Heart right ventricle (tissue), 16 donors: ENCODE measurements at regions not wholly inside any gene's neighbourhood (a gene's known extent, or its start where the extent isn't known, plus 50 kb on each side); places are given as distances from the start of the nearest gene placed in this dataset.

Source experiments
- ATAC-seq, 8 donors: fragments of 200-7000 bp; cut with Tn5 transposase; one replicate each; pipeline ENCODE4 v1.9.1; 2020; ENCODE audit warnings: mild to moderate bottlenecking in 8 of 8, moderate library complexity in 8 of 8, moderate number of reproducible peaks in 1 of 8
- DNase-seq, 2 donors: peaks; one replicate each; pipeline ENCODE4 v3.0.0-alpha.2; 2020
- H3K27ac ChIP-seq, 10 donors: fragments of 200-600 bp; sonication (generic) in 2 of 10; one replicate each; pipeline versions ENCODE4 v1.5.0 to v1.8.0; 2020 to 2022; ENCODE audit warnings: mild to moderate bottlenecking in 3 of 10
- H3K27me3 ChIP-seq, 7 donors: fragments of 200-600 bp; one replicate each; pipeline ENCODE4 v1.8.0; 2021 to 2022; ENCODE audit warnings: mild to moderate bottlenecking in 2 of 7
- H3K36me3 ChIP-seq, 9 donors: fragments of 200-600 bp; sonication (generic) in 1 of 9; one replicate each; pipeline versions ENCODE4 v1.5.0 to v1.8.0; 2020 to 2022; ENCODE audit warnings: mild to moderate bottlenecking in 2 of 9
- H3K4me1 ChIP-seq, 9 donors: fragments of 200-600 bp; sonication (generic) in 1 of 9; one replicate each; pipeline versions ENCODE4 v1.5.0 to v1.8.0; 2020 to 2022; ENCODE audit warnings: mild to moderate bottlenecking in 4 of 9
- H3K4me3 ChIP-seq, 10 donors: fragments of 200-600 bp; sonication (generic) in 2 of 10; one replicate each; pipeline versions ENCODE4 v1.5.0 to v1.8.0; 2020 to 2022; ENCODE audit warnings: mild to moderate bottlenecking in 7 of 10, moderate library complexity in 2 of 10
- H3K9me3 ChIP-seq, 11 donors: fragments of 200-600 bp in 10 of 11; sonication (generic) in 2 of 11; one replicate each; pipeline versions ENCODE4 v1.5.0 to v1.8.0; 2013 to 2022; ENCODE audit warnings: mild to moderate bottlenecking in 2 of 11, control low read depth in 1 of 11, moderate library complexity in 1 of 11
- WGBS, 2 donors: extraction: QIAGEN DNeasy Blood & Tissue Kit; methylation state at CpG; one replicate each; pipeline ENCODE4 v1.1.7; 2013; ENCODE audit warnings: inconsistent platforms in 1 of 2; 5-methylcytosine and 5-hydroxymethylcytosine counted together
- intact Hi-C, 10 donors: fragments of 100-400 bp; cut with DNase I; formaldehyde crosslinking; loops; one replicate each; pipeline versions ENCODE4 v1.11.1 to v1.14.2; 2022
- TF ChIP-seq, protein P1 (sequence below), 9 donors: fragments of 200-600 bp; sonication (generic) in 2 of 9; IDR thresholded peaks; one replicate each; pipeline versions ENCODE4 v1.5.0 to v1.8.0; 2021 to 2022; ENCODE audit warnings: antibody characterized with exemption in 9 of 9, mild to moderate bottlenecking in 5 of 9, moderate library complexity in 1 of 9
- donor health status: Arrhythmogenic right ventricular cardiomyopathy.
- donor health status: ischemic (EF 13 %, LVEDD 7.1; RV severe dilation, severe dysfunction).
- donor health status: healthy with polysubstance abuse.
- donor health status: DM: no; HTN: yes; CAD: no.
- donor health status: DM: no; HTN: no; CAD: no.
- donor health status: ischemic (EF 25% LVEDD 6.9; RV normal size, moderate dysfunction).
- donor health status: ischemic (EF 25% LVEDD 5.7; RV mildly dilated, moderate dysfunction).
- donor health status: healthy.
- donor health status: DM: yes; HTN: yes; CAD: no.
- donor health status: Ischemic cardiomyopathy.
- donor health status: ischemic (EF 35%, LVEDD 5.7; RV mildly dilated, moderate dysfunction).
- donor health status: nonischemic (EF 11% LVEDD 7.7; RV severe dilation, severe dysfunction).
- donor health status: DM: yes; HTN: yes; CAD: no.
- donor health status: PGD.
- donor health status: ischemic (EF 29% LVEDD 5.4; RV normal size, mild dysfunction).
- donor health status: nonischemic (EF 23%, LVEDD 6.1; RV moderate dilation, normal function).

DNA sequence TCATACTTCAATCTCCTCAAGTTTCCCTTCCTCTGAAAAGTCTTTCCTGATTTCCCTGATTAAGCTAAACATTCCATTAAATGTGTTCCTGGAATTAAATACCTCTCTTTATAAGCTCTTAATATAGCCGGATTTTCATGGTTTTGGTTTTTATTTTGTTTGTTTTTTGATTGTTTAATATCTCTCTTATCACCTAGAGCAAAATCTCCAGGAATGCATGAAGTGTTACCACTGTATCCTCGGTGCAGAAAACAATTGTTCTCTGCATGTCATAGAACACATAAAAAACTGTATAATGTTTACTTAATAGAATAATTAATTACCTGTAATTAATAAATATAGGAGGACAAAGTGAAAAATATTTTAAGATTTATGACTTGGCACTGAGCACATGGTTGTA is 86.2 kb downstream of the PCDH18 start:
- Histone ChIP-seq H3K27me3 (no peaks in the 10 kb centered on the region), H3K4me3 (no peak overlapping the region), H3K4me1 (no peaks in the 10 kb centered on the region), H3K36me3 (no peaks in the 10 kb centered on the region), H3K9me3 (no peaks in the 10 kb centered on the region), H3K27ac (no peak overlapping the region)
- ATAC-seq (no peak), DNase-seq (no peak)
- 30 to 64% methylated on average over 2 of the region's 2 CpGs for WGBS, 2 donors
- intact Hi-C loops: no loop called here
- TF ChIP-seq, protein P1, sequence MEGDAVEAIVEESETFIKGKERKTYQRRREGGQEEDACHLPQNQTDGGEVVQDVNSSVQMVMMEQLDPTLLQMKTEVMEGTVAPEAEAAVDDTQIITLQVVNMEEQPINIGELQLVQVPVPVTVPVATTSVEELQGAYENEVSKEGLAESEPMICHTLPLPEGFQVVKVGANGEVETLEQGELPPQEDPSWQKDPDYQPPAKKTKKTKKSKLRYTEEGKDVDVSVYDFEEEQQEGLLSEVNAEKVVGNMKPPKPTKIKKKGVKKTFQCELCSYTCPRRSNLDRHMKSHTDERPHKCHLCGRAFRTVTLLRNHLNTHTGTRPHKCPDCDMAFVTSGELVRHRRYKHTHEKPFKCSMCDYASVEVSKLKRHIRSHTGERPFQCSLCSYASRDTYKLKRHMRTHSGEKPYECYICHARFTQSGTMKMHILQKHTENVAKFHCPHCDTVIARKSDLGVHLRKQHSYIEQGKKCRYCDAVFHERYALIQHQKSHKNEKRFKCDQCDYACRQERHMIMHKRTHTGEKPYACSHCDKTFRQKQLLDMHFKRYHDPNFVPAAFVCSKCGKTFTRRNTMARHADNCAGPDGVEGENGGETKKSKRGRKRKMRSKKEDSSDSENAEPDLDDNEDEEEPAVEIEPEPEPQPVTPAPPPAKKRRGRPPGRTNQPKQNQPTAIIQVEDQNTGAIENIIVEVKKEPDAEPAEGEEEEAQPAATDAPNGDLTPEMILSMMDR (IDR thresholded peaks at IDR 0.05): no peak

DNA sequence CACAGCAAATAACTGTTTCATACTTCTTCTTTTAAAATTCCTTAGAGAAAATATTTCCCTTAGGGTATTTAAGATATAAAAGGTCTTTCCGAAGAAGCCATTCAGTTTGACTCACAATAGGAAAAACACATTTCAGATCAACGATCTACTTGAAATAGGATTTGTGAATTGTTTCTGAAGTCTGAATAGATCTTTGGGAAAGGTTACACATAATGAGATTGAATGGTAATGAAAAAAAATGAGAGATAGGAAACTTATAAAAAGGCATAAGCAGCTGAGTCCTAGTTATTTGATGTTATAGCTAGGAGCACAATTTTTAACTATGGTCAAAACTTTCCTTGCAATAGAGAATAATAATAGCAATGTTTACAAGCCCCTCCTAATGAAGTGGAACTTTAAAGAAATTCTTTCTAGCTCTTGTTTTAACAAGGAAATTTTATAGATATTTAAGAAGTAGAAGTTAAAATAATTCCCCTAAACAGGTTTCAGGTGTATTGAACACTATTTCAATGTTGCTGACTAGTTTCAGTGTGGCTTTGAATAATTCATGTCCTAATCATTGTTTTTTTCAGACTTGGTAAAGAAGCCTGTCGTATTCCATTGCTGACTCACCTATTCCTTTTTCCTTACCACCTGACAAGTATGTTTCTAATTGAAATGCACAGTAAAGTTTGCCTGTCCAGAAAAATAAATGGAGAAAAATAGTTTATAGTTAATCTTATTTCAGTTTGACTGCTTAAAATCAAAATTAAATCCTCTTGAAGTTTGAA is 89.1 kb downstream of the PCDH18 start:
- 78 to 85% methylated on average over 3 of the region's 3 CpGs for WGBS, 2 donors
- Histone ChIP-seq H3K4me1 (no peaks in the 10 kb centered on the region), H3K9me3 (peaks cover 0 to 6% (median 0%) of the 10 kb centered on the region in 11 donors), H3K27ac (no peak overlapping the region), H3K4me3 (no peak overlapping the region), H3K36me3 (no peaks in the 10 kb centered on the region), H3K27me3 (no peaks in the 10 kb centered on the region)
- ATAC-seq: no peak
- intact Hi-C loops: no loop called here
- TF ChIP-seq, protein P1 (IDR thresholded peaks at IDR 0.05): no peak
- no peak for DNase-seq

DNA sequence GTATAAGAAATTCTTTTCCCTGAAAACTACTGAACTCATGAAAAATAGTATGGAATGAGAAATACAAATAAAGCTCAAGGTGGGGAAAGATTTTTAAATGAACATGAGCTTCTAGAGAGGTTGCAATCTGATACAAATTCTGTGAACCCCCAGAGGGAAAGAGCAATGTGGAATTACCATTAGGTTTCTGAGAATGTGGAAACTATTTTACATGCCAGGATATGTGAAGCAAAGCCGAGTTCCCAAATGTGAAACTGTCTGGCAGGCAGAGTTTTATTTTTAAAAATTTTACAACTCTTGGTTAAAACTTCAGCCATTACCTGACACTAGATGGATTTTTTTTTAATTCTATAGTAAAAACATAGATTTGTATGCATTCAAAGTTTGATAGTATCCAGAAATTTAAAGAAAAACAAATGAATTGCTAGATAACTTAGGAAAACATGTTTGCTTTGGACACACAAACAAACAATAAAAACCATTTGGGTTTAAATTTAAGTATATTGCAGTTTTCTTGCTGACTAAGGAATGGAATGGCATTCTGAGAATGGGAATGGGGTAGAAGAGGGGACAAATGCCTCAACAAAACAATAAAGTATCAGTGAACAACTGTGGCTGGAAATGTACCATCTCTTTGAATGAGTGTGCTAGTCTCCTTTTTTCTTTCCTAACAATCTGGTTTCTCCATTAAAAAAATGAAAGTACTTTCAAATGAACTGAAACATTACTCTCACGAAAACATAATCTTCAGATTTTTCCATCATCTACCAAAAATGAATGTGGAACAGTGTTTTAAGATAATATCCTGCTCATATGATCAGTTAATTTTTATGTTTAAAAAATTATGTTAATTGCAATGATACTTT is 99.6 kb downstream of the PCDH18 start:
- DNase-seq: no peak
- H3K4me1 ChIP-seq: peaks cover 0 to 8% (median 0%) of the 10 kb centered on the region in 9 donors
- WGBS, 2 donors: 39 to 46% methylated on average over 2 of the region's 2 CpGs
- H3K27me3 ChIP-seq: no peaks in the 10 kb centered on the region
- intact Hi-C loops: no loop called here
- no peak for ATAC-seq
- peaks cover 0 to 10% (median 0%) of the 10 kb centered on the region in 11 donors for H3K9me3 ChIP-seq
- TF ChIP-seq, protein P1 (IDR thresholded peaks at IDR 0.05): no peak
- peak overlapping the region in 4 of 10 donors; percentile 10 to 21 (median 21) for H3K4me3 ChIP-seq
- H3K36me3 ChIP-seq: no peaks in the 10 kb centered on the region
- peak overlapping the region in 5 of 10 donors; percentile 8 to 53 (median 19) for H3K27ac ChIP-seq

DNA sequence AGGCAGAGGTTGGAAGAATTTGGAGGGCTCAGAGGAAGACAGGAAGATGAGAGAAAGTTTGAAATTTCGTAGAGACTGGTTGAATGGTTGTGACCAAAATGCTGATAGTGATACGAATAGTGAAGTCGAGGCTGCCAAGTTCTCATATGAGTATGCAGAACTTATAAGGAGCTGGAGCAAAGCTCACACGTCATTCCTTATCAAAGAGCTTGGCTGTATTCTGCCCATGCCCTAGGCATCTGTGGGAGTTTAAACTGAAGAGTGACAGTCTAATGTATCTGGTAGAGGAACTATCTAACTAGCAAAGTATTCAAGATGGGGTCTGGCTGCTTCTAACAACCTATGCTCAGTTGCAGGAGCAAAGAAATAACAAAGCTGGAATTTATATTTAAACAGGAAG is 102.1 kb downstream of the PCDH18 start:
- TF ChIP-seq, protein P1 (IDR thresholded peaks at IDR 0.05): no peak
- Histone ChIP-seq H3K36me3 (no peaks in the 10 kb centered on the region), H3K27me3 (no peaks in the 10 kb centered on the region), H3K9me3 (peaks cover 0 to 10% (median 0%) of the 10 kb centered on the region in 11 donors), H3K4me3 (no peak overlapping the region), H3K27ac (no peak overlapping the region), H3K4me1 (peaks cover 0 to 8% (median 0%) of the 10 kb centered on the region in 9 donors)
- intact Hi-C loops: no loop called here
- WGBS, 2 donors: 67 to 71% methylated on average over 4 of the region's 4 CpGs
- DNase-seq: no peak
- ATAC-seq: no peak
